Left ventricle myocardium superior (tissue), 1 donor: ENCODE measurements at regions not wholly inside any gene's neighbourhood (a gene's known extent, or its start where the extent isn't known, plus 50 kb on each side); places are given as distances from the start of the nearest gene placed in this dataset.

Experiments
- ATAC-seq: fragments of 200-7000 bp; cut with Tn5 transposase; one replicate; pipeline ENCODE4 v1.9.1; 2020; ENCODE audit warnings: mild to moderate bottlenecking, moderate library complexity
- DNase-seq: peaks from one replicate; pipeline ENCODE4 v3.0.0-alpha.2; 2020
- intact Hi-C: fragments of 100-400 bp; cut with micrococcal nuclease; formaldehyde crosslinking; loops from one replicate; pipeline ENCODE4 v1.11.0; 2022
- donor health status: DM: no; HTN: yes; CAD: no; lungs with severe emphysema.

- intact Hi-C loops: no loop called here
- peak; percentile 33 for ATAC-seq
- DNase-seq: no peak
These were observed 291.6 kb downstream of the TLE1 start for GRCh38 chr9:81397481-81398381.

- intact Hi-C loops: no loop called here
- DNase-seq: no peak
- no peak for ATAC-seq
These were observed 292.8 kb downstream of the TLE1 start for GRCh38 chr9:81396528-81396927.

DNA sequence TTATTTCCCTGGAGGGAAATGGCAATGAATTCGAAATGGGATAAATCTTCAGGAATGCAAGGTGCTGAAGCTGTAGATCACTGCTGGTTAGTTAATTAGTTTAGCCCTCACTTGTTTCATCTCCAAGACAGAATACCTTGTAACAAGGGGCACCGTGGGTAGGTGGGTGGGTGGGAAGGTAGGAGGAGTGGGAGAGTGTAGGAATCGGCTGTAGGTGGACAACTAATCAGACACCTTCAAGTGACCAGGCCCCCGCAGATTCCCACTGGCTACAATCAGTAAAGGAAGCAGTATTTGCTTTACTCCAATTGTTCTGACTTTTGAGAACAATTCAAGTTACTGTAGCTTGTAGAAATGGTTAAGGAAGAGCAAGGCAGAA, 293.7 kb downstream of the TLE1 start:
- DNase-seq (no peak), ATAC-seq (no peak)
- intact Hi-C loops: no loop called here

GRCh38 chr9:81394881-81395675, 294.3 kb downstream of the TLE1 start:
- ATAC-seq (peak; percentile 71), DNase-seq (no peak)
- intact Hi-C loops: no loop called here

DNA sequence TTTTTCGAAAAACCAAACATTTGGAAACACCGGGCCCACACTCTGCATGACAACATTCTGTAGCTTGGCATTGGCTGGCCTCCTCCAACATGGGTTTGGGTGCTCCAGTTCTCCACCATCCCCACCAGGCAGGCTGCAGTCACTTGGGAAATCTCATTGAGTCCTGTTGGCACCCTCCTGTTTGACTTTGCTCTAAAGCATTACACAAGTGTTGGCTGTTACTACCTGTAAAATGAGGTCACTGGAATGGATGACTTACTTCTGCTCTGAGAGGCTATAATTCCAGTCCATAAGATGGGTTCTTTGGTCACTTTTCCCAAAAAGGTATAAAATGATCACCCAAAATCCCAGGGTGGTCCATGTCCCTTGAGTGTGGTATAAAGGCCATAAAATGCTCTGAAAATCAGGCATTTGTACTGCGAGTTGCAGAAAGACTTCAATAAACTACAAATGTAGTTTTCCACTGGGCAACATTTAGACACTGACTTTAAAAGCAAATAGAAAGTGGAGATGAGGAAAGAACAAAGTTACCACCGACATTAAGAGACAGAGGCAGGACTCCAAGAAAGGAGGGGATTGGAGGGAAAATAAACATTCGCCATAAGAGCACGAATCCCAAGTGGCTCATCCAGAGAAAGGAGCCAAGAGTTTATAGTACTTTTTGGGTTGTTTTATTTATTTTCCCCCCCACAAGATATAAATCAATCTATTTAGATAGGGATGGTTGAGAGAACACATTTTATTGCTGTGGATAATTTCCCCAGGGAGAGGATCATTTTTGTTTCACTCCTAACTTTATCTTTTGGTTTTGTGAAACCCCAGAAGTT, 295.1 kb downstream of the TLE1 start:
- no peak for DNase-seq
- intact Hi-C loops: no loop called here
- ATAC-seq: peak; percentile 53

GRCh38 chr9:81391457-81391825, 297.9 kb downstream of the TLE1 start:
- no peak for DNase-seq
- intact Hi-C loops: no loop called here
- no peak for ATAC-seq

DNA sequence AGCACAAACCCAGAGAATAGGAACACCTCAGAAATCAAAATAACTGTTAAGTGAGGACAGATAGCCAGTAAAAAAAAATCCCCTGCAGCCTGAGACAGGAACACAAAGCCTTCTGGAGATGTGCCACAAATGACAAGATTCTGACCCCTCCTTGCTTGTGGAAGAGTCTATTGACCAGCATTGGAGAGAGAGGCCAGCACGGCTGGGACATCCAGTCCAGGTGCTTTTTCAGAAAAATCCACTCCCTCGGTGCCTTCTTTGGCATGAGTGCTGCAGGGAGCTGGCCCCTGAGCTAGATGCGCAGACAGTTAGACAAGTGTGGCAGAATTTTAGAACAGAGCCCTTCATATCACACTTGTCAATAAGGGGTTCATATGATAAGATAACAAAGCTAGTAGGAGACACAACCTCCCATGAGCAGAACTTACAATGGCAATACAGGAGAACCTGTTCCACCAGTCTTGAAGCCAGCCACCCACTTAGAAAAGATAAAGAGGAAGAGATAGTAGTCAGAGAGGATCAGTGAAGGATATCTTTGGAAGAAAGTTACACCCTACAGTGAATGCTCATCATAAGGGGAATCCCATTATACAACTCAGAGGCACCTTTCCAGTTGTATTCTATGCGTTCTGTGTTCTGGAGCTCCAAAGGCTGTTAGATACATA, 298.4 kb downstream of the TLE1 start:
- no peak for ATAC-seq
- intact Hi-C loops: no loop called here
- DNase-seq: no peak

- DNase-seq: peak; percentile 27
- intact Hi-C loops: no loop called here
- ATAC-seq: peak; percentile 70
These were observed 299.8 kb downstream of the TLE1 start for GRCh38 chr9:81389569-81389993.

DNA sequence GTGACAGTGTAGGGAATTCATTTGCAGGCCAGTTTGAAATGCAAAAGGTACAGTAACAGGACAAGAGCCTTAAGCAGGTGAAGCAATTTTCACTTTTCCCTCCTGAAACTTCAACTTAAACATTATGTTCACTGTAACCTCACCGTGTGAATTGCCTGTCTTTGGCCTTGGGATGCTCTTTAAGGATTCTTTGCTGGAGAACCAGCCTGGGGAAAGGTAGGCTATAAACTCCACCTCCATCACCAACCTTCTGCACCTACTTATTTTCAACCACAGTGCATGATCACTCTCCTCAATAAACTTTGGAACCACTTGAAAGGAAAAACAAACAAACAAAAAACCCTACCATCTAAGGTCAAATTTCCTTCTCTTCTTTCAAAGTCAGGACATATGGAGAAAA, 300.5 kb downstream of the TLE1 start:
- intact Hi-C loops: no loop called here
- ATAC-seq: no peak

GRCh38 chr9:81387360-81388106, 301.8 kb downstream of the TLE1 start:
- intact Hi-C loops: no loop called here

More for the DNA sequence above, 300.5 kb downstream of the TLE1 start:
- no peak for DNase-seq

DNA sequence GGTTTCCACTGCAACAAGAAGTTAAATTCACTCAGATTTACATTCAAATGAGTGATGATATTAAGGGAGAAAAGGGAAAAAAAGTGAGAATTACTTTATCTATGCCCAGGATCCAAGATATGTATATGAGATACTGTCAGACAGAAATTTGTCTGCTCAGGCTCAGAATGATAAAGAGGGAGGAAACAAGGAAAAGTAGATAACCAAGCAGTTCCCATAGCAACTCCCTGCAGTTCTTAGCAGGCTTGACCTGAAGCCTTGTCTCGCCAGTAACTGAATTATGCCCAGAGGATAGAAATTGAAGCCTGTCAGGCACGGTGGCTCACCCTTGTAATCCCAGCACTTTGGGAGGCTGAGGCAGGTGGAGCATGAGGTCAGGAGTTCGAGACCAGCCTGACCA, 304.4 kb downstream of the TLE1 start:
- DNase-seq (no peak), ATAC-seq (no peak)
- intact Hi-C loops: no loop called here

More at GRCh38 chr9:81387360-81388106, 301.8 kb downstream of the TLE1 start:
- DNase-seq (no peak), ATAC-seq (no peak)

DNA sequence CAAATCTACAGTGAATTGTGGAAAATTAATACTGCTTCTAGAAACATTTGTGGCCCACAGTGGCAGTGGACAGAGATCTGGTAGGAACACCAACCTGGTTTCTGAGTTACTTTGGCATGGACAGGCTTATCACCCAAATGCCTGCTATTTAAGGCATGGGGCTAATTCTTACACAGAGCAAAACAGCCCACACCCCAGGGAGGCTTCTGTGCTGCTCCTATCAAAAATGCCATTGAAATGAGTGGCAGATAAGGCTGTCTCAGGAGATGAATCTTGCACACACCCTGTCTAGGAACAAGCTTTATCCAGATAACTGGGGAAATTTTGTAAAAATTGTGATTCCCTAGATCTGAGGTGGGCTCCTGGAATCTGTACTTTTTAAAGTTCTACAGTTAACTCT, 307.1 kb downstream of the TLE1 start:
- DNase-seq (no peak), ATAC-seq (no peak)
- intact Hi-C loops: no loop called here

DNA sequence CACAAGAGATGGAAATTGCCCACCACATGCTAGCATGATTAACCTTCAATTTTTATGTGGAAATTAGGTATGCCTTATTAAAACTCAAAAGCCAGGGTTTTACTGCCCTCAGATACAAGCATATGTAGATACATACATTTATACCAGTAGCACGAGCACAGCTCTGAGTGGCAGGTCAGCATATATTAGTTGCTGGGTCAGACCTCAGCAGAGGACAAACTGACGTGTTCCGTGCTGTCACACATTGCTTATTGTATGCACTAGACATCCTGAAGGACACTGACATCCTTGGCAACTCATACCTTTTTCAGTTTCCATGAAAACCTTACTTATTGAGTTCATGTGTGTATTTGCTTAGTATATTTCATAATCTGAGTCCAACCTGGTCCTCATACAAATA, 307.7 kb downstream of the TLE1 start:
- intact Hi-C loops: no loop called here
- DNase-seq: no peak
- ATAC-seq: no peak

- DNase-seq (no peak), ATAC-seq (no peak)
- intact Hi-C loops: no loop called here
These were observed 308.6 kb downstream of the TLE1 start for GRCh38 chr9:81380504-81381359.

DNA sequence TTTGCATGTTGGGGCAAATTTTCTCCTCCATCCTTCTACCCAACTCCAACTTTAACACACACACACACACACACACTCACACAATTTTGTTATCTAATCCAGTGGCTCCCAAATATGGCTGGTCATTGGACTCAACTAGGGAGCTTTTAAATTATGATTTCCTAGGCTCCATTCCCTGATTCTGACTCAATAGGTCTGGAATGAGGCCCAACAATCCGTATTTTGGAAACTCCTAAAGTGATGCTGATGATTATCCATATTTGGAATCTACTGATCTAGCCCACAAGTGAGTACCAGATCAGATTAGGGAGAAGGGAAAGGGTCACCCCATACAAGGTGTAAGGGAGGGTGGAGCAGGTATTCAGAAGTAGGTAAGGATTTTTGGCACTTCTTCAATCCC, 309.7 kb downstream of the TLE1 start:
- DNase-seq: no peak
- ATAC-seq: no peak
- intact Hi-C loops: no loop called here

- ATAC-seq (no peak), DNase-seq (no peak)
- intact Hi-C loops: no loop called here
These were observed 311.4 kb downstream of the TLE1 start for GRCh38 chr9:81377921-81378320.

DNA sequence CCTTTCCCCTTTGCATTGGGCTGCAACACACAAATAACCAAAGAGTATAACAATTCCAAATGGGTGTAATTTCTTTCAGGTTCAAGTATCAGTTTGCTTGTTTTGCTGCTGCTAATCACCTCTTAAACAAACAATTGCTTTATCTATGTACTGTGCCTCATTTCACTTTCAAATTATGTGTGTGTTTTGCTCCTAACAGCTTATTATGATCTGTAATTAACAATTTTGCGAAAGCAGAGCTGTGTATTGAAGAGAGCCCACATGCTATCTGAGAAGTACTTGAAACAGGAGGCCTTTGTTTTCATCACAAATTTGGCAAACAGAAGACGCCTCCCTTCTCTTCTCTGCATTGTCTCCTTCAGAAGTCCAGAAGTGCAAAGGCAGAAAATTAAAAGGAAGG, 312.0 kb downstream of the TLE1 start:
- ATAC-seq (no peak), DNase-seq (no peak)
- intact Hi-C loops: no loop called here
